ENCODE measurements at regions not wholly inside any gene's neighbourhood (a gene's known extent, or its start where the extent isn't known, plus 50 kb on each side); places are given as distances from the start of the nearest gene placed in this dataset.
"Not testable (repeated sequence)": the region's sequence is repeated elsewhere in the genome, so short reads cannot be mapped to it uniquely, and the experiment has no call there.

DNA sequence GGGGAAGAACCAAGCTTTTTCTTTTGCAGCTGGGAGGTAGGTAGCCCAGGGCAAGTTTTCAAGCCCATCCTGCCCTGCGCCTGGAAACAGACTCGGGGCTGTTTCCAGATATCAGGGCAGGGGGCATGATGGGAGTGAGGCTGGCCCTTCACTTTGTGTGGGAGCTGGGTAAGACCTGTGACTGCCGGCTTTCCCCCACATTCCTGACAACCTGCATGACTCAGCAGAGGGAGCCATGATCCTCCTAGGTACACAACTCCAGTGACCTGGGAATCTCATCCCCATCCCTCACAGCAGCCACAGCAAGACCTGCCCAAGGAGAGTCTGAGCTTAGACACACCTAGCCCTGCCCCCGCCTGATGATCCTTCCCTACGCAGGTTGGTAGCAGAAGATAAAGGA, 280.8 kb downstream of the SOX4 start:
- no peak for DNase-seq
- no peaks in the 10 kb centered on the region for H3K4me1 Mint-ChIP-seq
- no peak overlapping the region for H3K4me3 Mint-ChIP-seq
- no peak for ATAC-seq
- peaks cover 6% of the 10 kb centered on the region for H3K27me3 Mint-ChIP-seq
- no peak overlapping the region for H3K27ac Mint-ChIP-seq
- H3K9me3 ChIP-seq (ENCODE audit: control insufficient read depth, low read length, poor library complexity, severe bottlenecking), result no peaks in the 10 kb centered on the region
- no peaks in the 10 kb centered on the region for H3K36me3 Mint-ChIP-seq (ENCODE audit: low read depth)

DNA sequence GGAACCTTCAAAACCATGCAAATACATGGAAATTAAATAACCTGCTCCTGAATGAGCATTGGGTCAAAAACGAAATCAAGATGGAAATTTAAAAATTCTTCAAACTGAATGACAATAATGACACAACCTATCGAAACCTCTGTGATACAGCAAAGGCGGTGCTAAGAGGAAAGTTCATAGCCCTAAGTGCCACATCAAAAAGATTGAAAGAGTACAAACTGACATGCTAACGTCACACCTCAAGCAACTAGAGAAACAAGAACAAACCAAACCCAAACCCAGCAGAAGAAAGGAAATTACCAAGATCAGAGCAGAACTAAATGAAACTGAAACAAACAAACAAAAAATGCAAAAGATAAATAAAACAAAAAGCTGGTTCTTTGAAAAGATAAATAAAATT, 283.5 kb downstream of the SOX4 start:
- H3K27ac Mint-ChIP-seq; H3K36me3 Mint-ChIP-seq (ENCODE audit: low read depth); H3K4me1 Mint-ChIP-seq: not testable (repeated sequence)

DNA sequence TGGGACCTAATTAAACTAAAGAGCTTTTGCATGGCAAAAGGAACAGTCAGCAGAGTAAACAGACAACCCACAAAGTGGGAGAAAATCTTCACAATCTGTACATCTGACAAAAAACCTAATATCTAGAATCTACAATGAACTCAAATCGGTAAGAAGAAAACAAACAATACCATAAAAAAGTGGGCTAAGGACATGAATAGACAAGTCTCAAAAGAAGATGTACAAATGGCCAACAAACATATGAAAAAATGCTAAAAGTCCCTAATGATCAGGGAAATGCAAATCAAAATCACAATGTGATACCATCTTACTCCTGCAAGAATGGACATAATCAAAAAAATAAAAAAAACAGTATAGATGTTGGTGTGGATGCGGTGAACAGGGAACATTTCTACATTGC, 286.7 kb downstream of the SOX4 start:
- H3K27ac Mint-ChIP-seq; ATAC-seq; H3K9me3 ChIP-seq (ENCODE audit: control insufficient read depth, low read length, poor library complexity, severe bottlenecking); H3K4me3 Mint-ChIP-seq; DNase-seq; H3K27me3 Mint-ChIP-seq; H3K4me1 Mint-ChIP-seq; H3K36me3 Mint-ChIP-seq (ENCODE audit: low read depth): not testable (repeated sequence)

More for the DNA sequence above, 283.5 kb downstream of the SOX4 start:
- H3K27me3 Mint-ChIP-seq; H3K4me3 Mint-ChIP-seq; ATAC-seq; H3K9me3 ChIP-seq (ENCODE audit: control insufficient read depth, low read length, poor library complexity, severe bottlenecking); DNase-seq: not testable (repeated sequence)

DNA sequence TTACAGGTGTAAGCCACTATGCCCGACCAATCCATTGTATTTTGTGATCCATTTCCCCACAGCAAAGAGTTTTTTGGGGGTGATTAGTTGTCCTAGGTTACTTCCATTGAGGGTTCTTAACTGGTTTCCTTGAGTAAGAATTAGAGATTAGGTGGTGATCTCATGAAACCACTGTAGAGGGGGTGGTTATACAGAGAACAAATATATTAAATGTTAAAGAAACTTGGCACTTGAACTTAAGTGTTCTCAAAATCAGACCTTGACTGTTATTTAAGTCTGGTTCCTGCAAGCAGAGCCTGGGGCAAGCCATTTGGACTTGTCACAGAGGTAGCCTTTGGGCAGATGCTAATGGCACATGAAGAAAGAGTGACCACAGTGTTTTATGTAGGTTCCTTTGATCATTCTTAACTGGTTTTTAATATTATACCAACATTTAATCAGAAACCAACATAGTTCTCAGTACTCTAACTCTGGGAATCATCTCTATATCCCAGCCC, 288.5 kb downstream of the SOX4 start:
- Mint-ChIP-seq H3K36me3 (ENCODE audit: low read depth) (no peaks in the 10 kb centered on the region), H3K27ac (no peak overlapping the region), H3K4me3 (no peak overlapping the region), H3K27me3 (no peaks in the 10 kb centered on the region), H3K4me1 (no peaks in the 10 kb centered on the region)
- no peak for DNase-seq
- no peaks in the 10 kb centered on the region for H3K9me3 ChIP-seq (ENCODE audit: control insufficient read depth, low read length, poor library complexity, severe bottlenecking)
- ATAC-seq, result no peak

DNA sequence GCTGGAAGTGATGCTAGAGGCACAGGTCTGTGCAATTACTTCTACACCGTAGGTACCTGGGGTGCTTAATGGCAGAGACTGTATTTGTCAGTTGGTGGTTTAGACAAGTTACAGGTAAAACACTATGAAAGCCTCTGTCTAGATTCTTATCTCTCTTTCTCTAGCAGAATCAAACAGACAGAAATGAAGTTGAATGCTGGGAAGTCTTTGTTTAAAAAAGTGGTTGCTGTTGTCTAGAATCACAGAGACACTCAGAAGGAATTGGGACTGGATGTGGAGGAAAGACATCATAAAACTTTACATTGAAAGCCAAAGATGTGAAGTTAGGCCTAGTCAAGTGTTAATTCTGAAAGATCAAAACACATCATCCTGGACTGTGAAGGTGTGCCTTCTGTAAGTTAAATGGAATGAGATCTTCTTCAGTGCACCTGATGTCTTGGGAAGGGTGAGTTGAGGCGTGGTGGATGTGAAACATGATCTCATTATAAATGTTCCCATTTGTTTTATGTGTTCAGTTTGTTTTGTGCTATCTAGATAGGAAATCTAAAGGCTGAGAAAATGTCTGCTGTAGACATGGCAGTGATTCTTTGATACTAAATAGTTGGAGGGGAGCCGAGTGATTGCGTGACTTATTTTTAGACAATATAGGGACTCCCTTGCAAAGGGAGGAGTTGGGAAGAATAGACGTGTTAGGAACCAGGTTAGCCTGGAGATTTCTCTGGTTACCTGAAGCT, 290.2 kb downstream of the SOX4 start:
- no peak for DNase-seq
- H3K9me3 ChIP-seq (ENCODE audit: control insufficient read depth, low read length, poor library complexity, severe bottlenecking), result no peaks in the 10 kb centered on the region
- H3K4me1 Mint-ChIP-seq, result no peaks in the 10 kb centered on the region
- no peak for ATAC-seq
- no peak overlapping the region for H3K4me3 Mint-ChIP-seq
- H3K36me3 Mint-ChIP-seq (ENCODE audit: low read depth), result no peaks in the 10 kb centered on the region
- no peaks in the 10 kb centered on the region for H3K27me3 Mint-ChIP-seq
- H3K27ac Mint-ChIP-seq, result no peak overlapping the region

DNA sequence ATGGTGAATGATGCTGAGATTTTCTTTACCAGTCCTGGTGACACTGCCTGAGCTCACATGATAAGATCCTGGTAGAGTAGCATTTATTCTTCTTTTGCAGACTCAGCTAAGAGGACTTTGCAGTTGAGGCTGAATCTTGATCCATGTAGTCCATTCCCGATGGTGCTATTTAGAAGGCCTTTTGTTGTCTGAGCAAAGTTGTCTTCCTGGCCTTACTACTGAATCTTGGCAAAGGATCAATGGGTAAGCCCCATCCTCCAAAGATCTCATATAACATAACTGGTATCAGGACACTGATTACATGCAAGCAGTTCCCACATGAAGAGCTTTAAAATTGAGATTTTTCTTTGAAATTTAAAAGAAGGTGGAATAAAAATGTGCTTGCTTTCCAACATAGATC, 291.6 kb downstream of the SOX4 start:
- H3K36me3 Mint-ChIP-seq (ENCODE audit: low read depth), result no peaks in the 10 kb centered on the region
- H3K4me3 Mint-ChIP-seq, result no peak overlapping the region
- no peak overlapping the region for H3K27ac Mint-ChIP-seq

DNA sequence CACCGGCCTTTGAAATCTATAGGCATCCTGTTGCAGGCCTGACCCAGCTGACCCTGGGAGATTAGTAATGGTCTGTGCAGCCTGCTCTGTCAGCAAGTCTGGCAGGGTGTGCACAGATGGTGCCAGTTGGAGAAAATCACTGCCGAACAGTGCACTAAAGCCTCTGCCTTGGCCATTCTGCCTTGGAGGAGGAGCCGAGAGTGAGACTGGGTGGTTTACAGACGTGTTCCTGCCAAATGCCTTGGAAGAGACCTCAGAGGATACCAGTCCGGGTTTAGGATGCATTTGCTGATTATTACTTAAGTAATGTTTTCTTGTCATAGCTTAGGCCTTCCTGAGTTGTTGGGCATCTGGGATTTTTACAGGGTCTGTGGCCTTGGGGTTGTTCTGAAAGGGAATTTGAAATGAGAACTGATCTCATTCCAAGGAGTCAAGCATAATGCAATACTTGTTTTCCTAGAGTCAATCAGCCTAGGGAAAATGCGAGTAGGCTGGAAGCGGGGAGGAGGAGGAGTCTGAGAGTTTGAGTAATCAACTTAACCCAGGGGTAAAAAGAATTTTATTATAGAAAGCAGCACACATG, 292.1 kb downstream of the SOX4 start:
- ATAC-seq, result no peak
- Mint-ChIP-seq H3K4me1 (no peaks in the 10 kb centered on the region), H3K36me3 (ENCODE audit: low read depth) (no peaks in the 10 kb centered on the region), H3K27ac (no peak overlapping the region), H3K4me3 (no peak overlapping the region), H3K27me3 (no peaks in the 10 kb centered on the region)
- no peaks in the 10 kb centered on the region for H3K9me3 ChIP-seq (ENCODE audit: control insufficient read depth, low read length, poor library complexity, severe bottlenecking)
- DNase-seq, result no peak

More for the DNA sequence above, 291.6 kb downstream of the SOX4 start:
- no peaks in the 10 kb centered on the region for H3K4me1 Mint-ChIP-seq
- no peaks in the 10 kb centered on the region for H3K27me3 Mint-ChIP-seq
- H3K9me3 ChIP-seq (ENCODE audit: control insufficient read depth, low read length, poor library complexity, severe bottlenecking), result no peaks in the 10 kb centered on the region
- DNase-seq, result no peak
- ATAC-seq, result no peak

DNA sequence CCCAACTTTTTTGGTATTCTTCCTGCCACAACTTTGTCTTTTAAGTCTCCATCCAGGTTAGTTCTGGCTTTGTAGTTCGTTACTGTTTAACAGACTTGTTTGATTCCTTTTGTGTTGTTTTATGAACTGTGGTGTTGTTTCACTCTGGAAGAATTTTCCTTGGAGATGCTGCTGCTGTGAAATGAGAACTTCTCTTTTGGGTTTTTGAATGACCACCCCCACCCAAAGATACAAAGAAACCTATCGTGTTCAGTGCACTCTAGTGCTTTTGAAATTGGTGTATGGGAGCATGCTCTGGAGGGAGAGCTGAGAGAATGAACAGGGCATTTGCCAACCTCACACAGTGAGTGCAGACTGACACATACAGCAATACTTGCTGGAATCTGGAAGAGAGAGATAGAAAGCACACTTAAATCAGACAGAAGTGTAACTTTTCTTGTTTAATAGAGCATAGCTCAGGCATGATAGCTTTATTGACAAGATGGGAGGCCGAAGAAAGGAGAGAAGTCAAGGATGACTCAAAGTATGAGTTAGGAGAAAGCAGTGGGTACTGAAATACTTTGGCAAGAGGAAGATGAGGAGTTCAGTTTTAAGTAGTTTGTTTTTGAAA, 293.1 kb downstream of the SOX4 start:
- H3K27me3 Mint-ChIP-seq, result no peaks in the 10 kb centered on the region
- H3K4me1 Mint-ChIP-seq, result no peaks in the 10 kb centered on the region
- H3K36me3 Mint-ChIP-seq (ENCODE audit: low read depth), result no peaks in the 10 kb centered on the region
- H3K27ac Mint-ChIP-seq, result no peak overlapping the region
- no peak for DNase-seq
- H3K9me3 ChIP-seq (ENCODE audit: control insufficient read depth, low read length, poor library complexity, severe bottlenecking), result no peaks in the 10 kb centered on the region
- no peak for ATAC-seq
- no peak overlapping the region for H3K4me3 Mint-ChIP-seq

DNA sequence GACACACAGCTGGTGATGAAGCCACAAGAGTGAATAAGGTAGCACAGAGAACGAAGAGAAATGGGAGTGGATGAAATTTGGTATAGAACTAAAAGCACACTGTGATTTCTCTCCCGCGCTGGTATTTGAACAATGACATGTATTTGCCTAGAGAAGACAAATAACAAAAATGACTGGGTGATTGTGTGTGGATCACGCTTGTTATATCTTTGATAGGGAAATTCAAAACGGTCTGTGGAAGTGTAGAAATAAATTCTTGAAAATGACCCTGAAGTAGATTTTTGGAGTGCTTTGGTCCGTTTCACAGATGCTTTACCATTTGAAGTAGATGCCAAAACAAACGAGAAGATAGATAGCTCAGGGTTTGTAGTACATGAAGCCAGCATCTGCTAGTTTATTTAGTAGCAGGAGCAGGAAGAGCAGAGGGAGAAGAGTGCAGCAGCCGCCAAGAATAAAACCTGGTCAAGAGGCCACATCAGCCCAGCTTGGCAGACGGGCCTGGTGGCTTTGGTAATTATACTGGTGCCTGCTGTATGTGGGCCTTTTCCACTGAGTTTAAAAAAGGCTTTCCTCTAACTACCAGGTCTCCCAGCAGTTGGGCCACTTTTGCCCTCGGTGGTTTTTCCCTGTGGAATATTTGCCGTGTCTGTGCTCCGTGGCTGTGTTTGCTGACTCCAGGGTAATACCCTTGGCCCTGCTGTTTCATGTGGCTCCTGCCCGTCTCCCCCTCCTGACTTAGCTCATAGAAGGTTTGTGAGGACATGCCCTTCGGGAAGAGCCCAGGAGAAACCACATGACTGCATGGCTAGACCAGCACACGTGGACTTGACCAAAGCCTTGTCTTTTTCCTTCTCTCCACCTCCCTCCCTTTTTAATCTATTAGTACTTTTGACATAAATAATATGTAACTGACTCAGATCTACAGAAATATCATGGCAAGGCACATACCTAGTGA, 294.0 kb downstream of the SOX4 start:
- ATAC-seq, result no peak
- Mint-ChIP-seq H3K4me3 (no peak overlapping the region), H3K4me1 (no peaks in the 10 kb centered on the region), H3K27ac (no peak overlapping the region), H3K36me3 (ENCODE audit: low read depth) (no peaks in the 10 kb centered on the region), H3K27me3 (no peaks in the 10 kb centered on the region)
- no peaks in the 10 kb centered on the region for H3K9me3 ChIP-seq (ENCODE audit: control insufficient read depth, low read length, poor library complexity, severe bottlenecking)
- DNase-seq, result no peak

DNA sequence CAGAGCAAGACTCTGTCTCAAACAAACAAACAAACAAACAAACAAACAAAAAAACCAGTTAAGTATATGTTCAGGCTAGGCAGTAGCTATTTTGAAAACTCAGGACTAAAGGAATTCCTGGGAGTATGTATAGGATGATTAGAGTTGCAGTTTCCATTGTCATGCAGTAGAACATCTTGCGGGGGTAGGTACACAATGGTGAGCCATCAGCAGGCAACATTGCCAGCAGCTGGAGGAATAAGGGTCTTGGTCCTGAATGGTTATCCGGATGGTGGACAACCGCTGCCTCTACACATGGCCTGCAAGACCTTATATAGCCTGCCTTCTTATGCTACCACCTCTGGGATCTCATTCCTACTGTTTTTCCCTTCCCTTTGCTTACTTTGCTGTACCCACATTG, 297.5 kb downstream of the SOX4 start:
- H3K9me3 ChIP-seq (ENCODE audit: control insufficient read depth, low read length, poor library complexity, severe bottlenecking), result no peaks in the 10 kb centered on the region
- no peaks in the 10 kb centered on the region for H3K4me1 Mint-ChIP-seq
- no peak for DNase-seq
- H3K36me3 Mint-ChIP-seq (ENCODE audit: low read depth), result no peaks in the 10 kb centered on the region
- no peak overlapping the region for H3K4me3 Mint-ChIP-seq
- no peaks in the 10 kb centered on the region for H3K27me3 Mint-ChIP-seq
- ATAC-seq, result no peak
- no peak overlapping the region for H3K27ac Mint-ChIP-seq

DNA sequence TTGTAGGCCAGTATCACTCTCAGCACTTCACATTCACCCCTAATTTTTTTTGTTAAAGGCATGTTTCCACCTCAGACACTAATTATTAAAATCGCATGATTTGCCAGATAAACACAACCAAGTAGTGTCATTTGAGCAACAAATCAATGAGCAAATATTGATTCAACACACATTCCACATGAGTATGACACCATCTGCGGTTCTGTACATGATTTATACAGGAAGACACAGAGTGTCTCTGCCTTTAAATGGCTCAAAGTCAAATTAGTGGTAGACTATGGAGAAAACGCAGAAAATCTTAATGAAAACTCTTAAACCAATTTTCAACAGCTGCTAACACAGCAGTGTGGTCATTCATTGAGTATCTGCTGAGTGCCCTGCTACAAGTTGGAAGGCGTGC, 300.2 kb downstream of the SOX4 start:
- no peaks in the 10 kb centered on the region for H3K27me3 Mint-ChIP-seq
- no peaks in the 10 kb centered on the region for H3K9me3 ChIP-seq (ENCODE audit: control insufficient read depth, low read length, poor library complexity, severe bottlenecking)
- ATAC-seq (no peak), DNase-seq (no peak)
- no peak overlapping the region for H3K4me3 Mint-ChIP-seq
- no peaks in the 10 kb centered on the region for H3K4me1 Mint-ChIP-seq
- H3K27ac Mint-ChIP-seq, result no peak overlapping the region
- H3K36me3 Mint-ChIP-seq (ENCODE audit: low read depth), result no peaks in the 10 kb centered on the region

DNA sequence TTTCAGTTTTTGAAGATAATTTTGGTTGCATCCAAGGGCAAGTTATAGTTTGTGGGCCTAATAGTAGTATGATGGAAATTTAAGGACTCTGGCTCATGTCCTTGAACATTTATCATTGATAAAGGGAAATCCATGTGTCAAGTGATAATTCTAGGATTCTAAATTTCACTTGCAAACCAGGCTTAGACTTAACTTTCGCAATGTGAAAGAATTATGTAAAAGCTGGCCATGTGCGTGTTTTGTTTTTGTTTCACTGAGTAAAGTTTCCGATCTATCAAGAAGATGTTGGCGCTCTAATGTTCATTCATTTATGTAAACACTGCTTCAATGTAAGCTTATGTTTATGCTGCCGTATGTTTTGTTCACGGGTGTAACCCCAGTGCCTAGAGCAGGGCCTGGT, 302.0 kb downstream of the SOX4 start:
- no peak overlapping the region for H3K4me3 Mint-ChIP-seq
- no peak for DNase-seq
- H3K9me3 ChIP-seq (ENCODE audit: control insufficient read depth, low read length, poor library complexity, severe bottlenecking), result no peaks in the 10 kb centered on the region
- no peak overlapping the region for H3K27ac Mint-ChIP-seq
- H3K4me1 Mint-ChIP-seq, result no peaks in the 10 kb centered on the region
- no peak for ATAC-seq
- H3K27me3 Mint-ChIP-seq, result no peaks in the 10 kb centered on the region
- H3K36me3 Mint-ChIP-seq (ENCODE audit: low read depth), result no peaks in the 10 kb centered on the region
